Fibroblast of skin of left quadriceps (primary cell): ENCODE measurements at regions not wholly inside any gene's neighbourhood (a gene's known extent, or its start where the extent isn't known, plus 50 kb on each side); places are given as distances from the start of the nearest gene placed in this dataset.
"Not testable (repeated sequence)": the region's sequence is repeated elsewhere in the genome, so short reads cannot be mapped to it uniquely, and the experiment has no call there.

Experiments
- DNase-seq, 2 experiments: peaks; one replicate each; pipeline ENCODE4 v3.0.0-alpha.2; 2013; ENCODE audit warnings: low read depth in 2 of 2

DNA sequence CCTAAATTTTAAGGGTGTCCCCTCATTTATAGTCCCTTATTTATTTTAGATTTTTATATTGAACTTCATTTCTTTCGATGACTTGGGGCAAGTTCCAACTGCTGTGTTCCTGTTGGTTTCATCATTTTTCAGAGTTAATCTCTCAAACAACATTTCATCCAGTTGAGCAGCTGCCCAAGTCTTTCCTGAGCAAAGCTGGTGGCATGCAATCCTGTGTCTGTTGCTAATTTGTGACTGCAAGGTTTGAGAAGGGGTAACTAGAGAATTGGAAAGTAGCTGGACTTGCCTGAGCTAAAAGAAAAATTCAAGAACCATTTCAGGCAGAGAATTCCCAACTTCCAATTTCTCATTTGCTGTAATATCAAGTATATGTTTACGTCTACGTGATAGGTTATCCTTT is 881.5 kb upstream of the SLC35B3 start:
- DNase-seq, result no peak

DNA sequence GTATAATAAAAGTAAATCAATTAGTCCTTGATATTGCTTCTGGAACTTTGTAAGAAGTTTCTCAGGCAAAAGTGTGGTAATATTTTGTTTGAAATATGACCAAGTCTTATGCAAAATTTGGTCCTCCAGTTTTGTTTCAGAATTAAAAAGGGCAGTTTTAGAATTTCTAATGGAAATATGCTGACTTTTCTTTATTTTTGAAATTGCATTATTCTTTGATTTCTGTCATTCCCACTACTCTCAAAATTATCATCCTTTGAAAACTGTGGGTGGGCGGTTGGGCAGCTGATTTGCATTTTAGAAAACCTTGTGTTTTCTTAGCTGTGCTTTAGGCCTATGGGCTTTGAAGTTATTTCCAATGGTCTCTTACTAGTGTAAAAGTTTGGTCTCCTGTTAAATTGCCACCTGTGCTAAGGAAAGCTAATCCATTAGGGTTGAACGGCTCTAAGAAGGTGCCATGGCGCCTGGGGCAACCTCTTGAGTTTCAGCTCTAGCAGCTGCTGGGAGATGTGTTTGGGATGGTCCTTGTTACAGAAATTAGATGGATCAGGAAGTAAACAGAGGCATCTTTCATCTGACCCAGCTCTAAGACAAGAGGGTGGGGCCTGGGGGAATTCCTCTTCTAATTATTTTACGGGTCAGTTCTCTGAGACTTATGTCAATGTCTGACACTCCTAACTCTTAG is 880.8 kb upstream of the SLC35B3 start:
- DNase-seq, result no peak

DNA sequence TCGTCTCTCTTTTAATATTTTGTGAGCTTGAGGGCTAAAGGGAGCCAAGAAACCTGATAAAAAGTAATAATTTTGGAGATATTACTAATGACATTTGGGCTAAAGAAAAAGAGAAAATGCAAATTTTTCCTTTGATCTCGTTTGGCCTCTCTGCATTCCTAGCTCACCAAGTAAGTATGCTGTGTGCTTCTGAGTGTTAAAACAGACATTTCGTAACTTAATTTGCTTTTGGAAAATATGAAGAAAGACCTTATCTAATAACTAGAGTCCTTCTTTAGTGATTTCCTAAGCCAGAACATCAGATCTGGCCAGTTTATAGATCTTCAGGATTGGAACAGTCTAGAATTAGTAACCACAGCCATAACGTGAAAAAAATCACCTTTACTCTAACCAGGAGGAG is 872.9 kb upstream of the SLC35B3 start:
- no peak for DNase-seq

DNA sequence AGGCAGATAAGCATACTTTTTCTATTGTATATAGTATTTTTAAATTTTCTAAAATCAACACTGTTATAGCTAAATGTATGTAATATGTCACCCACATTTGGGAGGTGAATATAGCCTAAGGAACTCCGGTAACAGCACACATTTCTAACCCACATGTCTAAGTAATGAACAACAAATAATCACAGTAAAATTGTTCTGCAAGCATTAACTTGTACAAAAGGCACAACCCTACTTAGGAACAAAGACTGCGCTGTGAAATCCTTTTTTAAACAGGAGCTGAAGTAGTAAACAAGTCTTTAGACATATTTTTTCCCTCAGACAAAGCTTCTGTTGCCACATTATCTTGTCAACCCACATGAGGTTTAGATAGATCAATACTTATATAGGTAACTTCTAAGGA is 872.4 kb upstream of the SLC35B3 start:
- DNase-seq, result no peak

DNA sequence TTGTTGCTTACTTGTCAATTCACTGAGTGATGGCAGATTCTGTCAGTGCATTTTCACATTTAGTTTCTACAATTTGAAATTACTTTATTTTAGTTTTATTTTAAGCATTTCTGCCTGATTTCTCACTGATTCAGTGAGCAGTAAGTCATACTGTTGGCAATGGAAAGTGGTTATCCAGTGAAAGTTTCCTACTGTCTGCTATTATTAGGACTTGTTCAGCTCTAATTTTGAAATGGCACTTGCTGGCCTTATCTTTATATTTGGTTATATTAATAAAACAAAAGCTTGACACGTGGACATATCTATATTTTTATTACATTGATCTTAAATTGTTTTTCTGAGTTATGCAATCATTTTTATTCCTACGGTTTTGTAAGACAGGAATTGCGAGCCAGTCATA is 871.8 kb upstream of the SLC35B3 start:
- no peak for DNase-seq

DNA sequence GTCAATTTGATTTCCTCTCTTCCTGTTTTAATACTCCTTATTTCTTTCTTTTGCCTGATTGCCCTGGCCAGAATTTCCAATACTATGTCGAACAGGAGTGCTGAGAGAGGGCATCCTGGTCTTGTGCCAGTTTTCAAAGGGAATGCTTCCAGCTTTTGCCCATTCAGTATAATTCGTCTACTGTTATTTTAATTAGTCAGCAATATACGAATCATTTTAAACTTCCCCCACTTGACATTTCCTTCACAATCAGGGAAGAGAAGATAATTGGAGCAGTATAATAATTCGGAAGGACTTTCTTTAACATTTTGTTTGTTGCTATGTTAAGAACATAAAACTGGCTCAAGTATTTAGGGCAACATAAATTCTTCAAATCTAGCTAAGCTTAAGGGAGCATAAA is 860.3 kb upstream of the SLC35B3 start:
- DNase-seq, result no peak

DNA sequence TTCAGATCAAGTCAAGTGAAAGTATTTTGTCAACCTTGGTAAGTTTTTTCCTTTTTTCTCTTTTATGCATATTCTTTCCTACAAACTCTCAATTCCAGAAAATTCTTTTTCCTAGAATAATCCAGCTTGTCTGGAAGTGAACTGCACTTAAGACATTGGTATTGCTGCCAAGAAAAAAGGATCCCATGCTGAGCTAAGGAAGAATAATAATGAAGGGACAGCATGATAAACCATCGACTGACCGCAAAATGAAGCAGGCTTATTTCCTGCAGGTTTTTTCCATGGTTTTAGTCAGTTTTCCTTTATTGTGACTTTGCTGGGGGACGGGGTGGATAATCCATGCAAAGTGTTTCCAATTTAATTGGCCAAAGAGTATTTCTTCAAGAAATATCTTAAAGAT is 857.6 kb upstream of the SLC35B3 start:
- DNase-seq, result no peak

DNA sequence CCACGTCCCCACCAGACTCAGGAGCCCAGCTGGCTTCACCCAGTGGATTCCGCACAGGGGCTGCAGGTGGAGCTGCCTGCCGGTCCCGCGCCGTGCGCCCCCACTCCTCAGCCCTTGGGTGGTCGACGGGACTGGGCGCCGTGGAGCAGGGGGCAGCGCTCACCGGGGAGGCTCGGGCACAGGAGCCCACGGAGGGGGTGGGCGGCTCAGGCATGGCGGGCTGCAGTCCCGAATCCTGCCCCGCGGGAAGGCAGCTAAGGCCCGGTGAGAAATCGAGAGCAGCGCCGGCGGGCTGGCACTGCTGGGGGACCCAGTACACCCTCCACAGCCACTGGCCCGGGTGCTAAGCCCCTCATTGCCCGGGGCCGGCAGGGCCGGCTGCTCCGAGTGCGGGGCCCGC is 855.0 kb upstream of the SLC35B3 start:
- not testable (repeated sequence) for DNase-seq

DNA sequence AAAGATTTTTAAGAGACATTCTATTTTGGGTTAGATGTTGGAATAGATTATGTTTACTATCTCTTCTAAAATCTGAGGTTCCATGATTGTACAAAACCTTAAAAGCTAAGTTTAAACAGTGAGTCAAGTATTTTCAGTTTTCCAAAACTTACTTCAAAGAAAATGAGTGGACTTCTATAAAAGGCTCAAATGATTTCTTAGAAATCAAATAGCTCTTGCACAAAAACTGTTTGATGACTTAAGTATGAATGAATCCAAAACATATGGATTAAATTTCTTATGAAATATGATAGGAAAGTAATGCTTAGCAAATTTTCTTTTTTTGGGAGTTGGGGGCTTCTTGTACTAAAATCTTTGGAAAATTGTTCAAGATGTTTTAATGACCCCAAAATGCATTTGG is 837.3 kb upstream of the SLC35B3 start:
- no peak for DNase-seq

DNA sequence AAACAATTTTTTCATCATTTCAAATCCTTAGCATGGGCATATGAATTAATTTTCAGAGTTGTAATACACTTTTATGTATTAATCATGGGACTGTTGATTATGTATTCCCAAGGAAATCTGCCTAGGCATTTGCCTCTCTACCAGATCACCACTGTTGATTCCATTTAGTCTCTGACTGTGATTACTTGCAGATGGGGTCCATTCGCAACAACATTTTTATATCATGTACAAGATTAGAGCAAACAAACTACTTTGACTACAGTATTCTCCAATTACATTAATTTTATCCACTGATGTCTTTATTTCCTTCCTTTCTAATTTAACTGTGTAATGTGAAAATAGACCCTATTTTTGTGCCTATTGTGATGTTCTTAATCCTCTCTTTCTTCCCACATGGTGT is 831.4 kb upstream of the SLC35B3 start:
- DNase-seq, result no peak

DNA sequence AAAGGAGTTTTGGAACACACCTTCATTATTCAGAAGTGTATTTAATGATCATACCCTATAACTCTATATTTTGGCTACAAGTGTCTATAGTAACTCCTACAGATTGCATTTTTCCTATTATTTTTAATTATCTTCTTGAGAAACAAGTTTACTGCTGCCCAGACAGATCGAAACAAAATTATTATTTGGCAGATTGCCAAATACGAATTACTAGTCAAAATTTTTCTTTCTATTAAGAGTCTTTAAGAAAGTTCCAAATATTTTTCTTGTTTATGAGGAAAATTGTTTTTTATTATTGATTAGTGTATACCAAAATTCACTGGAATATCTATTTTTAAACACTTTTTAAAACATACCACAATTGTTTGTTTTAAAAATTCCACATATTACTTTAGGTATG is 821.9 kb upstream of the SLC35B3 start:
- DNase-seq, result no peak

DNA sequence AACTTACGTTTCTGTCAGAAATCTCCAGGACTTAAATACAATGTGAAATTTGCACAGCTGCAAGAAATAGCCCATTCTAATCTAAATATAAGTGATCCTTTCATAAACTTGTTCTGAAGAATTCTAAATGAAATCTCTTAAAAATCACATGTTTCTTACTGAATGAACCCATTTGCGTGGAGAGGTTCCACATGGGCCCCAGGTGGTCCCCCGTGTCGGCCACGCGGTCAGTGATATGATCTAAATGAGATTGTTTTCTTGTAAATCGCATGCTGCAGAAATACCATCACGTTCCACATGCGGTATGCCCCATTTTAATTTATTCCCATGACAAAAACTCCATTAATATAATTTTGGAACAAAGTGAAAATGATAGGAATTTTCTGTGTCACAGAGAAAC is 818.9 kb upstream of the SLC35B3 start:
- DNase-seq, result no peak

DNA sequence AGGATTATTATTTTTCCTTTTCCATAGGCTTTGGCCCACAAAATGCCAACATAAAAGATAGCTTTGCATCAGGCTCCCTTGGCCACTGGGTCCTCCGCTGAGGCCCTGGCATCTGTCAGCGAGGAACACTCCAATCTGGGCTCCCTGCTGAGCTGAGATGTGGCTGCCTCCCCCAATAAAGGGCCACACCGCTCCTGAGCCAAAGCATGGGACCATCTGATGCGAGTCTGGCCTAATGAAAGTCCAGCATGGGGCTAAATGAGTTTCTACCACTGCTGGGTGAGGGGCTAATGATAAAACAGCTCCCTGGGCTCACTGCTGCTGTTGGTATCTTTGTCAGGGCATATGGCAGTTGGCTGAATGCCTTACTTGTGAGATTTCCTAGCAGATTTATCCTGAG is 817.5 kb upstream of the SLC35B3 start:
- DNase-seq, result no peak

DNA sequence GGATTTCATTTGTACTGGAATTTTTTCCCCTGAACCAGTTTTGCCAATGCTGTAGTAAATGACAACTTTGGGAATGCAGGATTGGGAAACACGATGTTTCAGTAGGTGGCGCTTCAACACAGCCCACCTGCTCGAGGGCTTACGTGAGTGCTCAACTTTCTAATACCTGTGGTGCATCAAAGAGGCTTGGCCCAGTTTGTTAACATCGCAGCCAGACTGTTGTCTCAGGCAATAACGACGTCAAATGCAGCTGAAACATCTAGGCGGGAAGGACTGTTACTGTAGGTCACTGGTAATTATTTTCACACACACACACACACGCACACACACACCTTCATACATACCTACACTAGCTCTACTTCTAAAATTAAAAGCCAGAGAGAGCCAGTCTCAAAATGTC is 815.5 kb upstream of the SLC35B3 start:
- peak; percentile 11 to 15 for DNase-seq

DNA sequence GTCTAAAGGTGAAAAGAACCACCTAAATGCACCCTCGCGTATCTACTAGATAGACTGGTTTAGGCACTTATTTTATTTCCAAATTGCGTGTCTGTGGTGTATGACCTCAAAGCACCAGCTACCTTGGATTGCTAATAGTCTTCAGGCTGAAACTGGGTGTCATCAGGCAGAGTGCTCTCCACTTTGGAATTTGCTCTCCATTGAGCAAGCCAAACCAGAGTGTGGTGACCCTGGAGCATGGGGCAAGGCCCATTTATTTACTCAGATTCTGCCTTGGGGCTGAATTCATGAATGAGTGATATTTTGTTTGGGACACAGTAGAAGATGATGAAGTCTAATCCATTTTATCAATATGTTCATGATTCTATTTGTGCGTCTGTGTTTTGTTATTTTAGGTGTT is 812.8 kb upstream of the SLC35B3 start:
- DNase-seq, result no peak

DNA sequence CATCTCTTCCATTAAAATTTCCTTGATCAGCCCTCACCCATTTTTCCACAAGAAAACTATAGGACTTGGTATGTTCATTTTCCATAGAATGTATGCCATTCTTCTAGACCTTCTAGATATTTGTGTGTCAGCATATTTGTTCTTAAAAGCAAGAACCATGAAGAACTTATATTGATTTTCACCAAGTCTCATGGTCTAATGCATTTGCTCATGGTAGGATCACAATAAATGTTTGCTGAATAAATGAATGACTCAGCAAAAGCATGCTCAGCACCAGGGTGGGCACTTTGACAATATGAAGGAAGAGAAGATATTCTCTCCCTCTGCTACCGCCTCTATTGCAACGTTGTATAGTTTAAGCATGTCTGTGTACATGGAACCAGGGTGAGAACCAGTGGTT is 805.5 kb upstream of the SLC35B3 start:
- no peak for DNase-seq

DNA sequence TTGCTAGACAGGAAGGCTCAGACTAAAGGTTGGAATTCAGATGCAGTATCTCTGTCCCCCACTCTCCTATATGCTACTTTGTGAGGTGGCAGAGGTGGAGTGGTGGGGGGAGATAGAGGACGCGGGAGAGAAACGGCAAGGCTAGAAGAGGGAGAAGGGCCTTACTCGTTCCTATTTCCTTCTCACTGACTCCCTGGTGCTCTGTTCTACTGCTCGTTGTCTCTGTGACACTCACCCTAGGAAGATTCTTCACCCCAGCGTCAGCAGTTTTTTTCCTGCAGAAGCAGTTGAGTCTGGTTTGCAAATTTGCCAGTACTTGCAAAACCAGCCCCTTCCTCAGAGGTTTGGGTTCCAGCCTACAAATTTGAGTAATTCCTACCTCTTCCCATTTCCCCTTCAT is 801.1 kb upstream of the SLC35B3 start:
- no peak for DNase-seq

DNA sequence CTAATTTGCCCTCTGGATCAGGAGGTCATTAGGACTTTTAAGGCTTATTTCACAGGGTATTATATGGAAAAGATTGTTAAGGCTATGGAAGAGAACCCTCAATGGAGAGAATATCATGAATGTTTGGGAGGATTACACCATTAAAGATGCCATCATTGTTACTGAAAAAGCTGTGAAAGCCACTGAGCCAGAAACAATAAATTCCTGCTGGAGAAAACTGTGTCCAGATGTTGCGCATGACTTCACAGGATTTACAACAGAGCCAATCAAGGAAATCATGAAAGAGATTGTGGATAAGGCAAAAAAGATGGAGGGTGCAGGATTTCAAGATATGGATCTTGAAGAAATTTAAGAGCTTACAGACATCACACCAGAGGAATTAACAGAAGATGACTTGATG is 798.3 kb upstream of the SLC35B3 start:
- no peak for DNase-seq

DNA sequence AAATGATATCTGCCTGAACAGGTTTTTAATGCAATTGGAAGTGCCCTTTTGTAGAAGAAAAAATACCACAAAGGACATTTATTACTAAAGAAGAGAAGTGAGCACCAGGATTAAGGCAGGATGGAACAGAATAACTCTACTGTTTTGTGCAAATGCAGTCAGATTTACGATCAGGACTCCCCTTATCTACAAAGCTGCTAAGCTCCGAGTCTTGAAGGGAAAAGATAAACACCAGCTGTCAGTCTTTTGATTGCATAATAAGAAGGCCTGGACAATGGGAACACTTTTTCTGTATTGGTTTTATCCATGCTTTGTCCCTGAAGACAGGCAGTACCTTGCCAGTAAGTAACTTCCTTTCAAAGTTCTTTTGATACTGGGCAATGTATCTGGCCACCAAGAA is 797.9 kb upstream of the SLC35B3 start:
- no peak for DNase-seq

DNA sequence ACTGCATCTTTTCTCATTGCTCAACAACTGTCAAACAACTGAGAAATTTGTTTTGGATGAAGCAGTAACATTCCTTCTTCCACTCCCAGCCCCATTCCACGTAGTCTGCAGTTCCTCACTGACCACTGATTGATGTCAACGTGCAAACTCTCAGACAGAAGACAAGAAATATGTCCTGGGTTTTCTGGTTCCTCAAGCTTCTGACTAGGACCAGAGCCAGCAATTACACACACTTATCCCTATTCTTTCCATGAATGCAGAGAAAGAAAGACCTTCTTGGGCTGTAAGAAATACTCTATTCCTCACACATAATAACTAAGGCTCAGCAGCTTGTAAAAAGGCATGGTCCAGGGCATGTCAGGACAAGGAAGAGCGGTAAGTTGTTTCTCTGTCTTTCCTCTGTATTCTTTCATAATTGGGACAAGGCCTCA is 790.1 kb upstream of the SLC35B3 start:
- DNase-seq, result peak; percentile 15 to 22

DNA sequence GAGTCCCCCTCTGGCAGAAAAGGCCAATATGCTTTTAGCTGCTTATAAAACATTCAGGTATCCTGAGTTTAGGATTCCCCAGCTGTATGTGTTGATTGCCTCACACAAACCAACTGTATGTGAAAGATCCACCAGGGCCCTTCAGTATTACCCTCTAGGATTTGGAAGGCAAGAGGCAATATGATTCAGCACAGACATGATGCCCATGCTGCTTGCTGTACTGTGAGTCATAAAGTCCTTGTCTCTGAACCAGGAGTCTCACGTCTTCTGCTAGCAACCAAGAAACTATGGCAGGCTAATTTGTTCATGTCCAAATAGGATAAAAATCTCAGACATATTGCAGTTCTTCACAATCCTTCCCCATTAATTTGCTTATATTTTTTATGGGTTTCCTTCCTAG is 789.2 kb upstream of the SLC35B3 start:
- DNase-seq, result no peak

DNA sequence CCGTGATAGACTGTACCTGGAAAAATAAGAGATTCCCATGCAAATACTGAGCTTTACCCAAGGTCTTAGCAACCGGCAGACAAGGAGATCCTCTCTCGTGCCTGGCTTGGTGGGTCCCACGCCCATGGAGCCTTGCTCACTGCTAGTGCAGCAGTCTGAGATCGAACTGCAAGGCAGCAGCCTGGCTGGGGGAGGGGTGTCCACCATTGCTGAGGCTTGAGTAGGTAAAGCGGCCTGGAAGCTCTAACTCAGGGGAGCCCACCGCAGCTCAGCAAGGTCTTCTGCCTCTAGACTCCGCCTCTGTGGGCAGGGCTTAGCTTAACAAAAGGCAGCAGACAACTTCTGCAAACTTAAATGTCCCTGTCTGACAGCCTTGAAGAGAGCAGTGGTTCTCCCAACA is 778.4 kb upstream of the SLC35B3 start:
- not testable (repeated sequence) for DNase-seq

DNA sequence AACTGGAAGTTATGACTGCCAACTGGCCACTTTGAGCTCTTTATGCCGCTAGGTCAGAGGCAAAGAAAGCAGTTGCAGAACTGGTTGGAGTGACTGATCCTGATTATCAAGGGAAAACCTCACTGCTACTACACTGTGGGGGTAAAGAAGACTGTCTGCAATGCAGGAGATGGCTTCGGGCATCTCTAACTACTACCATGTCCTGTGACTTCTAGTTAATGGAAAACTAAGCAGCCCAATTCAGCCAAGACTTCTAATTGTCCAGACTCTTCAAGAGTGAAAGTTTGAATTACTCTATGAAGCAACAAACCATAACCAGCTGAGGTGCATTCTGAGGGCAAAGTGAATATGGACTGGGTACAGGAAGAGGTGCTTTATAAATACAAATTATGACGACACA is 773.6 kb upstream of the SLC35B3 start:
- DNase-seq, result no peak

DNA sequence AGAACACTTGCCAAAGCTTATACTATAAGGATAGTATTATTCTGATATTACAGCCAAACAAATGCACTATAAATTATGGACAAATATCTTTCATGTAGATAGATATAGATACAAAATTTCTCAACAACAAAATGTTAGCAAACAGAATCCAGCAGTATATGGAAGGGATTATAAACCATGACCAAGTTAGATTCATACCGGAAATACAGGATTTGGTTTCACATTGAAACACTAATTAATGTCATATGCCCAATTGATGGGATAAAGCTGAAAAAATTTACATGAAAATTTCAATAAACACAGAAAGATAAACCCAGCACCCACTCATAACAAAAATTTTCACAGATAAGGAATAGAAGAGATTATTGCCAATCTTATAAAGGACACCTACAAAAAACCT is 770.3 kb upstream of the SLC35B3 start:
- DNase-seq, result peak; percentile 1 to 4
